ENCODE measurements at regions not wholly inside any gene's neighbourhood (a gene's known extent, or its start where the extent isn't known, plus 50 kb on each side); places are given as distances from the start of the nearest gene placed in this dataset.

- no peaks in the 10 kb centered on the region for H3K79me2 ChIP-seq
- TF ChIP-seq EZH2 (IDR thresholded peaks at IDR 0.05; ENCODE audit: borderline replicate concordance): no peak
- no peak for TF ChIP-seq CTCF (IDR thresholded peaks at IDR 0.05; ENCODE audit: poor library complexity)
- peaks cover 17% of the 10 kb centered on the region for H3K4me1 ChIP-seq (ENCODE audit: insufficient read depth)
- 87% methylated on average over 2 of the region's 2 CpGs for WGBS (ENCODE audit: low lambda C conversion rate, missing lambda C conversion rate)
- H3K27me3 ChIP-seq: no peaks in the 10 kb centered on the region
- H3K9me3 ChIP-seq (ENCODE audit: low read depth): no peaks in the 10 kb centered on the region
- no peaks in the 10 kb centered on the region for H3K36me3 ChIP-seq (replicated peaks; ENCODE audit: insufficient read depth, low read depth)
- no peak overlapping the region for H3K4me3 ChIP-seq
- H4K20me1 ChIP-seq (ENCODE audit: insufficient read depth, poor library complexity, severe bottlenecking): no peaks in the 10 kb centered on the region
- no peak for DNase-seq (ENCODE audit: low spot score)
- no peak overlapping the region for H3K27ac ChIP-seq
- H3K9me2 ChIP-seq (replicated peaks; ENCODE audit: insufficient read depth): no peaks in the 10 kb centered on the region
- no peak overlapping the region for H2AFZ ChIP-seq
- no peak overlapping the region for H3K4me2 ChIP-seq
Observed at GRCh38 chr1:59188413-59189213, 108.3 kb upstream of the FGGY start.

GRCh38 chr1:59193443-59194093 lies 103.3 kb upstream of the FGGY start:
- no peak for DNase-seq (ENCODE audit: low spot score)

GRCh38 chr1:59194621-59195020 lies 102.3 kb upstream of the FGGY start:
- no peak overlapping the region for H2AFZ ChIP-seq
- WGBS (ENCODE audit: low lambda C conversion rate, missing lambda C conversion rate): 91% methylated on average over 2 of the region's 2 CpGs

More at GRCh38 chr1:59193443-59194093, 103.3 kb upstream of the FGGY start:
- no peak for TF ChIP-seq EZH2 (IDR thresholded peaks at IDR 0.05; ENCODE audit: borderline replicate concordance)
- no peak for TF ChIP-seq EZH2phosphoT487 (IDR thresholded peaks at IDR 0.05; ENCODE audit: low read depth, severe bottlenecking, unreplicated experiment)
- no peak for TF ChIP-seq CTCF (IDR thresholded peaks at IDR 0.05; ENCODE audit: poor library complexity)
- H4K20me1 ChIP-seq (ENCODE audit: insufficient read depth, poor library complexity, severe bottlenecking): no peaks in the 10 kb centered on the region
- H3K4me3 ChIP-seq: no peak overlapping the region
- no peaks in the 10 kb centered on the region for H3K79me2 ChIP-seq
- H3K9me2 ChIP-seq (replicated peaks; ENCODE audit: insufficient read depth): no peaks in the 10 kb centered on the region
- no peak overlapping the region for H3K4me2 ChIP-seq
- no peaks in the 10 kb centered on the region for H3K36me3 ChIP-seq (replicated peaks; ENCODE audit: insufficient read depth, low read depth)
- WGBS (ENCODE audit: low lambda C conversion rate, missing lambda C conversion rate): 66% methylated on average over 4 of the region's 4 CpGs
- no peak overlapping the region for H3K27ac ChIP-seq
- H2AFZ ChIP-seq: no peak overlapping the region
- peaks cover 8% of the 10 kb centered on the region for H3K4me1 ChIP-seq (ENCODE audit: insufficient read depth)
- H3K27me3 ChIP-seq: no peaks in the 10 kb centered on the region
- no peaks in the 10 kb centered on the region for H3K9me3 ChIP-seq (ENCODE audit: low read depth)

More at GRCh38 chr1:59194621-59195020, 102.3 kb upstream of the FGGY start:
- Histone ChIP-seq H3K4me2 (no peak overlapping the region), H3K79me2 (no peaks in the 10 kb centered on the region), H3K4me3 (no peak overlapping the region), H3K36me3 (replicated peaks; ENCODE audit: insufficient read depth, low read depth) (no peaks in the 10 kb centered on the region), H3K27ac (no peak overlapping the region), H3K27me3 (no peaks in the 10 kb centered on the region), H4K20me1 (ENCODE audit: insufficient read depth, poor library complexity, severe bottlenecking) (no peaks in the 10 kb centered on the region), H3K9me3 (ENCODE audit: low read depth) (no peaks in the 10 kb centered on the region), H3K4me1 (ENCODE audit: insufficient read depth) (peaks cover 15% of the 10 kb centered on the region), H3K9me2 (replicated peaks; ENCODE audit: insufficient read depth) (no peaks in the 10 kb centered on the region)
- TF ChIP-seq EZH2phosphoT487 (IDR thresholded peaks at IDR 0.05; ENCODE audit: low read depth, severe bottlenecking, unreplicated experiment) (no peak), EZH2 (IDR thresholded peaks at IDR 0.05; ENCODE audit: borderline replicate concordance) (no peak), CTCF (IDR thresholded peaks at IDR 0.05; ENCODE audit: poor library complexity) (no peak)
- no peak for DNase-seq (ENCODE audit: low spot score)

All from hepatocyte (in vitro differentiated cells).